ENCODE measurements at regions not wholly inside any gene's neighbourhood (a gene's known extent, or its start where the extent isn't known, plus 50 kb on each side); places are given as distances from the start of the nearest gene placed in this dataset.

DNA sequence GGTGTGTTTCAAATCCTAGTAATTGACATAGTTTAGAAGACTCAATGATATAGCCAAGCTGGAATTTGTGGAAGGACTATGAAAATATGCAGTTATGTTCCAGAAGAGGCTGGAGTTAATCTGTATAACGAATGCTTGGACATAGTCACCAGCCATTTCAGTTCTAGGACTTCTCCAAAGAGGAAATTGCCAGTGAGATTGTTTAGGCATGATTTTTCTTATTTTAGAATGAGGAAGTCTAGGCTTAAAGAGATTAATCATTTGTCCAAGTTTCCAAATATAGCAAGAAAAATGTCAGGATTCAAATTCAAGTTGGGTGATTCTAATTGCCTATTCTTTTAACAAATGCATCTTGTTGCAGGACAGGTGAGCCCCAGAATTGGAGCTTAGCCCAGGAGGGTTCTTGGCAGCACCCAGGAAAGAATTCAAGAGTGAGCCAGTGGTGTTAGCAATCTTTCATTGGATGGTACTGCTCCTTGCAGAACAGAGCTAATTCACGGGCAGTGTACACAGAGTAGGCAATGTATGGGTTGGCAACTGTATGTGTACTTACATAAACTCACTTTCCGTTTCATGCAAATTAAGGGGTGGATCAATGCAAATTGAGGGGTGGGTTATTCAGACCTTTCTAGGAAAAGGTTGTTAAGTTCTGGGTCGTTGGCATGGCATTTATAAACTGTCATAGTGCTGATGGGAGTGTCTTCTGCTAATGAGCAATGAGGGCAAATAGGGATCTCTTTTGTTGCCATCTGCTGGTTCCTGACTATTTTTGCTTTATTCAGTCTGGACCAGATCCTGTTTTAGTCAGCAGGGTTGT, 763.1 kb upstream of the SLITRK1 start:
- TF ChIP-seq CTCF (conservative IDR thresholded peaks at IDR 0.05; ENCODE audit: low read length) (0 out of 2 replicates have a peak, but pooled peaks have one; percentile 15), EZH2phosphoT487 (IDR thresholded peaks at IDR 0.05; ENCODE audit: borderline replicate concordance, low read depth, low read length) (no peak)
